ENCODE measurements at regions not wholly inside any gene's neighbourhood (a gene's known extent, or its start where the extent isn't known, plus 50 kb on each side); places are given as distances from the start of the nearest gene placed in this dataset.

- no peak for TF ChIP-seq REST (IDR thresholded peaks at IDR 0.05)
- TF ChIP-seq RXRA (IDR thresholded peaks at IDR 0.05): no peak
- TF ChIP-seq ATF3 (IDR thresholded peaks at IDR 0.05): no peak
- TF ChIP-seq JUND (IDR thresholded peaks at IDR 0.05): no peak
These were observed 252.9 kb downstream of the HGF start (continued) for GRCh38 chr7:81516898-81517297.

- Histone ChIP-seq H3K4me1 (ENCODE audit: control insufficient read depth in 4 of 4, insufficient read depth in 4 of 4, low read length in 3 of 4) (no peaks in the 10 kb centered on the region), H3K4me3 (ENCODE audit: low read depth in 1 of 3, low read length in 3 of 3) (no peak overlapping the region), H3K9me3 (ENCODE audit: control insufficient read depth in 4 of 4, low read length in 3 of 4) (no peaks in the 10 kb centered on the region), H3K9ac (ENCODE audit: low read depth in 1 of 2, low read length in 2 of 2) (no peak overlapping the region), H3K36me3 (ENCODE audit: control insufficient read depth in 4 of 4, insufficient read depth in 3 of 4, low read depth in 1 of 4, low read length in 3 of 4) (no peaks in the 10 kb centered on the region), H3K27ac (ENCODE audit: low read depth in 1 of 2, low read length in 2 of 2) (no peak overlapping the region), H3K27me3 (ENCODE audit: control insufficient read depth in 4 of 4, insufficient read depth in 4 of 4, low read length in 3 of 4) (no peaks in the 10 kb centered on the region)
- DNase-seq (ENCODE audit: low spot score): no peak
- TF ChIP-seq TAF1 (conservative IDR thresholded peaks at IDR 0.05) (no peak), FOXA2 (IDR thresholded peaks at IDR 0.05) (no peak), HNF4G (IDR thresholded peaks at IDR 0.05) (no peak), HNF4A (conservative IDR thresholded peaks at IDR 0.05) (no peak), ATF3 (IDR thresholded peaks at IDR 0.05) (no peak), NR2F2 (IDR thresholded peaks at IDR 0.05) (no peak), MAX (IDR thresholded peaks at IDR 0.05) (no peak), EGR1 (IDR thresholded peaks at IDR 0.05; ENCODE audit: low read depth in 2 of 2) (no peak), REST (IDR thresholded peaks at IDR 0.05) (no peak), CTCF (IDR thresholded peaks at IDR 0.05; ENCODE audit: low read depth, low read length, missing input control) (no peak), SP1 (IDR thresholded peaks at IDR 0.05) (no peak), YY1 (IDR thresholded peaks at IDR 0.05) (no peak), JUND (IDR thresholded peaks at IDR 0.05) (no peak), FOXA1 (IDR thresholded peaks at IDR 0.05) (no peak)
- 67% methylated on average over 1 of the region's 1 CpG for WGBS
These were observed 254.8 kb downstream of the HGF start for GRCh38 chr7:81515009-81515408.
